SK-N-SH (cell line): ENCODE measurements at regions not wholly inside any gene's neighbourhood (a gene's known extent, or its start where the extent isn't known, plus 50 kb on each side); places are given as distances from the start of the nearest gene placed in this dataset.

Source experiments
- CTCF ChIA-PET: fragments of 300-600, 350-600 bp; formaldehyde crosslinking; extraction: SDS; loops from one replicate; lab custom pipeline; 2021; lab: Yijun Ruan, JAX
- POLR2A ChIA-PET: fragments of 350-600 bp; sonication (Branson Sonifier 250); formaldehyde crosslinking; extraction: SDS; loops from one replicate; lab custom pipeline; 2020; ENCODE audit warnings: antibody characterized with exemption, inconsistent platforms; lab: Yijun Ruan, JAX
- DNase-seq: peaks from one replicate; pipeline ENCODE4 v3.0.0; 2012
- H2AFZ ChIP-seq: fragments of 200-600 bp; sonication (generic); 2 replicates; pipeline ENCODE4 v1.8.1; 2016; ENCODE audit warnings: antibody characterized with exemption, mild to moderate bottlenecking, low read depth
- H3F3A ChIP-seq: fragments of 200-600 bp; sonication (generic); replicated peaks from 2 replicates; pipeline ENCODE3; 2016; ENCODE audit warnings: antibody characterized with exemption, mild to moderate bottlenecking; ENCODE audit not compliant: insufficient read depth
- H3K27ac ChIP-seq, 2 experiments: fragments of 200-500 bp in 1 of 2; fragments of 200-600 bp in 1 of 2; sonication (Bioruptor generic) in 1 of 2; sonication (generic), shearing (Covaris generic) in 1 of 2; 2 replicates each; pipeline versions ENCODE4 v1.5.1 to v1.6.1; 2014 to 2016; ENCODE audit warnings: low read depth in 2 of 2, inconsistent platforms in 1 of 2, low read length in 1 of 2, mild to moderate bottlenecking in 1 of 2, mixed read lengths in 1 of 2
- H3K27me3 ChIP-seq: fragments of 200-600 bp; sonication (generic), shearing (Covaris generic); 2 replicates; pipeline ENCODE4 v1.6.1; 2016; ENCODE audit warnings: mixed run types; ENCODE audit not compliant: insufficient read depth
- H3K36me3 ChIP-seq, 2 experiments: fragments of 200-500 bp in 1 of 2; fragments of 200-600 bp in 1 of 2; sonication (Bioruptor generic) in 1 of 2; sonication (generic) in 1 of 2; replicated peaks in 1 of 2; 2 replicates each; pipeline versions ENCODE3 to v1.5.1; 2014 to 2016; ENCODE audit warnings: low read length in 1 of 2, mild to moderate bottlenecking in 1 of 2; ENCODE audit not compliant: insufficient read depth in 2 of 2, control insufficient read depth in 1 of 2
- H3K4me1 ChIP-seq, 2 experiments: fragments of 200-500 bp in 1 of 2; fragments of 200-600 bp in 1 of 2; sonication (Bioruptor generic) in 1 of 2; sonication (generic), shearing (Covaris generic) in 1 of 2; 2 replicates each; pipeline versions ENCODE4 v1.5.1 to v1.6.1; 2014 to 2016; ENCODE audit warnings: low read depth in 1 of 2, low read length in 1 of 2, mixed run types in 1 of 2; ENCODE audit not compliant: insufficient read depth in 2 of 2, control insufficient read depth in 1 of 2
- H3K4me2 ChIP-seq: fragments of 200-600 bp; sonication (generic), shearing (Covaris generic); 2 replicates; pipeline ENCODE4 v1.6.1; 2017; ENCODE audit warnings: mixed run types
- H3K4me3 ChIP-seq, 2 experiments: fragments of 200-500 bp in 1 of 2; fragments of 200-600 bp in 1 of 2; sonication (Bioruptor generic) in 1 of 2; sonication (generic), shearing (Covaris generic) in 1 of 2; 2 replicates each; pipeline versions ENCODE4 v1.5.1 to v1.8.1; 2014 to 2016; ENCODE audit warnings: low read depth in 2 of 2, inconsistent platforms in 1 of 2, low read length in 1 of 2, mild to moderate bottlenecking in 1 of 2, mixed read lengths in 1 of 2, moderate library complexity in 1 of 2
- H3K79me2 ChIP-seq: fragments of 200-600 bp; sonication (generic); 2 replicates; pipeline ENCODE4 v1.8.1; 2017; ENCODE audit warnings: mild to moderate bottlenecking; ENCODE audit not compliant: insufficient read depth
- H3K9ac ChIP-seq: fragments of 200-600 bp; sonication (generic); 2 replicates; pipeline ENCODE4 v1.6.1; 2017; ENCODE audit warnings: mixed run types
- H3K9me2 ChIP-seq: fragments of 200-600 bp; sonication (generic); 2 replicates; pipeline ENCODE4 v1.6.1; 2017; ENCODE audit warnings: mixed run types
- H3K9me3 ChIP-seq: fragments of 200-600 bp; sonication (generic); 2 replicates; pipeline ENCODE4 v1.6.1; 2017; ENCODE audit warnings: mixed run types, mild to moderate bottlenecking, moderate library complexity
- H4K20me1 ChIP-seq: fragments of 200-600 bp; sonication (generic); 2 replicates; pipeline ENCODE4 v1.6.1; 2017; ENCODE audit warnings: mild to moderate bottlenecking, mixed run types; ENCODE audit not compliant: insufficient read depth
- ELF1 ChIP-seq: IDR thresholded peaks from 2 replicates; pipeline ENCODE4 v1.4.0; 2012
- EP300 ChIP-seq, 2 experiments: IDR thresholded peaks; 2 replicates each; pipeline versions ENCODE4 v1.4.0 to v1.6.1; 2012; ENCODE audit warnings: borderline replicate concordance in 1 of 2, low read depth in 1 of 2, low read length in 1 of 2
- EZH2phosphoT487 ChIP-seq: fragments of 200-600 bp; sonication (generic); IDR thresholded peaks from 2 replicates; pipeline ENCODE4 v1.6.1; 2017; ENCODE audit warnings: low read depth, mixed run types, mild to moderate bottlenecking, antibody characterized with exemption, moderate library complexity, borderline replicate concordance
- FOSL2 ChIP-seq: IDR thresholded peaks from 2 replicates; pipeline ENCODE4 v1.4.0; 2012; ENCODE audit warnings: low read depth, mild to moderate bottlenecking, moderate library complexity, borderline replicate concordance
- FOXM1 ChIP-seq: IDR thresholded peaks from 2 replicates; pipeline ENCODE4 v1.4.0; 2012; ENCODE audit warnings: low read depth, mild to moderate bottlenecking
- GATA2 ChIP-seq: sonication (generic); formaldehyde crosslinking; IDR thresholded peaks from 2 replicates; pipeline ENCODE4 v1.5.0; 2020; ENCODE audit warnings: mild to moderate bottlenecking, missing genetic modification reagents
- JUND ChIP-seq: IDR thresholded peaks from 2 replicates; pipeline ENCODE4 v1.4.0; 2012
- MXI1 ChIP-seq: IDR thresholded peaks from 2 replicates; pipeline ENCODE4 v1.6.1; 2012; ENCODE audit warnings: mild to moderate bottlenecking, low read depth, low read length, improper control_type of control experiment
- NRF1 ChIP-seq: IDR thresholded peaks from 2 replicates; pipeline ENCODE4 v1.6.1; 2012; ENCODE audit warnings: low read depth, mild to moderate bottlenecking, low read length
- POLR2AphosphoS5 ChIP-seq: IDR thresholded peaks from 2 replicates; pipeline ENCODE4 v1.6.1; 2012; ENCODE audit warnings: low read depth, low read length
- RCOR1 ChIP-seq: fragments of 150-350 bp; IDR thresholded peaks from 2 replicates; pipeline ENCODE4 v1.6.1; 2017; ENCODE audit warnings: antibody characterized with exemption, low read length
- RFX5 ChIP-seq: IDR thresholded peaks from 2 replicates; pipeline ENCODE4 v1.6.1; 2012; ENCODE audit warnings: mild to moderate bottlenecking, improper control_type of control experiment, low read length
- RXRA ChIP-seq: IDR thresholded peaks from 2 replicates; pipeline ENCODE4 v1.4.0; 2012; ENCODE audit warnings: low read depth, mild to moderate bottlenecking, borderline replicate concordance
- SIN3A ChIP-seq: IDR thresholded peaks from 2 replicates; pipeline ENCODE4 v1.6.1; 2012; ENCODE audit warnings: low read depth, mild to moderate bottlenecking, low read length, moderate library complexity, borderline replicate concordance
- TAF1 ChIP-seq: IDR thresholded peaks from 2 replicates; pipeline ENCODE4 v1.6.1; 2012; ENCODE audit warnings: low read depth, mild to moderate bottlenecking, low read length, moderate library complexity, borderline replicate concordance
- TCF12 ChIP-seq: IDR thresholded peaks from 2 replicates; pipeline ENCODE4 v1.4.0; 2012
- TEAD4 ChIP-seq: IDR thresholded peaks from 2 replicates; pipeline ENCODE4 v1.4.0; 2012; ENCODE audit warnings: mild to moderate bottlenecking, borderline replicate concordance; ENCODE audit not compliant: insufficient read depth
- USF1 ChIP-seq: IDR thresholded peaks from 2 replicates; pipeline ENCODE4 v1.4.0; 2012; ENCODE audit warnings: low read depth, borderline replicate concordance
- USF2 ChIP-seq: fragments of 150-350 bp; IDR thresholded peaks from 2 replicates; pipeline ENCODE4 v1.6.1; 2017; ENCODE audit warnings: antibody characterized with exemption, low read length, low read depth, borderline replicate concordance
- ZBTB33 ChIP-seq: IDR thresholded peaks from 2 replicates; pipeline ENCODE4 v1.4.0; 2012; ENCODE audit warnings: low read depth, borderline replicate concordance
- WGBS: methylation state at CpG from one replicate; pipeline ENCODE4 v1.1.6; 2017; ENCODE audit warnings: low lambda C conversion rate; 5-methylcytosine and 5-hydroxymethylcytosine counted together

- no peaks in the 10 kb centered on the region for H3K4me1 ChIP-seq
- H3K79me2 ChIP-seq = no peaks in the 10 kb centered on the region
- no peak overlapping the region for H3K9ac ChIP-seq
- no peaks in the 10 kb centered on the region for H3K9me2 ChIP-seq
- ChIA-PET CTCF (interaction anchor here (0.7 to 1.5 kb wide), 2 partner anchors 13 kb away, joined by 3 to 7 read pairs; no protein-coding TSS in a partner anchor), POLR2A (no interaction called here)
- H3K9me3 ChIP-seq = no peaks in the 10 kb centered on the region
- no peaks in the 10 kb centered on the region for H3K27me3 ChIP-seq
- TF ChIP-seq MXI1 (no peak), NRF1 (no peak), TEAD4 (no peak), SIN3A (no peak), RXRA (no peak), TAF1 (no peak), GATA2 (no peak), USF1 (no peak), EP300 (IDR thresholded peaks at IDR 0.05; ENCODE audit: borderline replicate concordance in 1 of 2, low read depth in 1 of 2, low read length in 1 of 2) (no peak), USF2 (no peak), TCF12 (no peak), JUND (no peak), EZH2phosphoT487 (no peak), FOXM1 (no peak), RCOR1 (no peak), POLR2AphosphoS5 (no peak), ELF1 (no peak), RFX5 (no peak), ZBTB33 (no peak), FOSL2 (no peak)
- no peaks in the 10 kb centered on the region for H3K36me3 ChIP-seq
- no peak for DNase-seq
- H4K20me1 ChIP-seq = no peaks in the 10 kb centered on the region
- WGBS = 37% methylated on average over 2 of the region's 4 CpGs
- no peak overlapping the region for H3K27ac ChIP-seq
- H3K4me3 ChIP-seq = no peak overlapping the region
- H3K4me2 ChIP-seq = no peak overlapping the region
- no peaks in the 10 kb centered on the region for H3F3A ChIP-seq
- no peak overlapping the region for H2AFZ ChIP-seq
Observed at GRCh38 chr4:143071351-143071750, 113.4 kb upstream of the USP38 start.
